Progenitor cell of endocrine pancreas (in vitro differentiated cells): ENCODE measurements at regions not wholly inside any gene's neighbourhood (a gene's known extent, or its start where the extent isn't known, plus 50 kb on each side); places are given as distances from the start of the nearest gene placed in this dataset.
A peak's percentile ranks its signal among the peaks of the same experiment; 100 is the strongest.

Experiments used
- DNase-seq: peaks from one replicate; pipeline ENCODE4 v3.0.0; 2021; ENCODE audit warnings: low spot score; ENCODE audit not compliant: unreplicated experiment
- H3K27ac Mint-ChIP-seq: 2 replicates; pipeline ENCODE4 v1.8.0; 2021; ENCODE audit warnings: mild to moderate bottlenecking, moderate library complexity, mixed read lengths
- H3K27me3 Mint-ChIP-seq: 2 replicates; pipeline ENCODE4 v1.8.0; 2021; ENCODE audit warnings: mixed read lengths
- H3K36me3 Mint-ChIP-seq: 2 replicates; pipeline ENCODE4 v1.8.0; 2022; ENCODE audit warnings: mixed read lengths; ENCODE audit not compliant: insufficient read depth
- H3K4me1 Mint-ChIP-seq: 2 replicates; pipeline ENCODE4 v1.8.0; 2021; ENCODE audit warnings: low read depth, mixed read lengths
- H3K4me3 Mint-ChIP-seq: 2 replicates; pipeline ENCODE4 v1.8.0; 2021; ENCODE audit warnings: low read depth, mild to moderate bottlenecking, moderate library complexity, mixed read lengths
- H3K9me3 Mint-ChIP-seq: 2 replicates; pipeline ENCODE4 v1.8.0; 2021; ENCODE audit warnings: low read depth, mixed read lengths
- CTCF ChIP-seq: fragments of 200-600 bp; sonication (generic); IDR thresholded peaks from one replicate; pipeline ENCODE4 v1.5.0; 2021; ENCODE audit warnings: antibody characterized with exemption, mild to moderate bottlenecking; ENCODE audit not compliant: unreplicated experiment

- no peak overlapping the region for H3K27ac Mint-ChIP-seq
- no peak for DNase-seq
- no peak overlapping the region for H3K4me3 Mint-ChIP-seq
- no peak for TF ChIP-seq CTCF
- H3K9me3 Mint-ChIP-seq, result no peaks in the 10 kb centered on the region
- H3K4me1 Mint-ChIP-seq, result peaks cover 9% of the 10 kb centered on the region
- no peaks in the 10 kb centered on the region for H3K36me3 Mint-ChIP-seq
- H3K27me3 Mint-ChIP-seq, result peaks cover 18% of the 10 kb centered on the region
Observed at GRCh38 chr19:27971869-27972268, 1241.1 kb downstream of the UQCRFS1 start.

GRCh38 chr19:27971071-27971470 lies 1241.9 kb downstream of the UQCRFS1 start:
- no peak for TF ChIP-seq CTCF
- H3K4me3 Mint-ChIP-seq, result no peak overlapping the region
- DNase-seq, result no peak
- H3K36me3 Mint-ChIP-seq, result no peaks in the 10 kb centered on the region
- H3K9me3 Mint-ChIP-seq, result no peaks in the 10 kb centered on the region
- no peak overlapping the region for H3K27ac Mint-ChIP-seq
- H3K27me3 Mint-ChIP-seq, result peaks cover 14% of the 10 kb centered on the region
- peaks cover 9% of the 10 kb centered on the region for H3K4me1 Mint-ChIP-seq

GRCh38 chr19:27966390-27966816 lies 1246.5 kb downstream of the UQCRFS1 start:
- peaks cover under 1% of the 10 kb centered on the region for H3K4me1 Mint-ChIP-seq
- no peak overlapping the region for H3K27ac Mint-ChIP-seq
- DNase-seq, result no peak
- no peaks in the 10 kb centered on the region for H3K36me3 Mint-ChIP-seq
- no peaks in the 10 kb centered on the region for H3K9me3 Mint-ChIP-seq
- no peak overlapping the region for H3K4me3 Mint-ChIP-seq
- peak; percentile 74 for TF ChIP-seq CTCF
- H3K27me3 Mint-ChIP-seq, result peaks cover 13% of the 10 kb centered on the region

GRCh38 chr19:27964185-27964584 lies 1248.8 kb downstream of the UQCRFS1 start:
- Mint-ChIP-seq H3K27ac (no peak overlapping the region), H3K36me3 (no peaks in the 10 kb centered on the region)
- no peak for DNase-seq

GRCh38 chr19:27962264-27962663 lies 1250.7 kb downstream of the UQCRFS1 start:
- H3K9me3 Mint-ChIP-seq, result no peaks in the 10 kb centered on the region
- H3K27ac Mint-ChIP-seq, result no peak overlapping the region
- H3K36me3 Mint-ChIP-seq, result no peaks in the 10 kb centered on the region
- no peak for TF ChIP-seq CTCF
- no peaks in the 10 kb centered on the region for H3K4me1 Mint-ChIP-seq
- no peak overlapping the region for H3K4me3 Mint-ChIP-seq
- peaks cover 16% of the 10 kb centered on the region for H3K27me3 Mint-ChIP-seq
- DNase-seq, result no peak

More at GRCh38 chr19:27964185-27964584, 1248.8 kb downstream of the UQCRFS1 start:
- no peak for TF ChIP-seq CTCF
- Mint-ChIP-seq H3K9me3 (no peaks in the 10 kb centered on the region), H3K27me3 (peaks cover 16% of the 10 kb centered on the region), H3K4me1 (no peaks in the 10 kb centered on the region), H3K4me3 (no peak overlapping the region)
